DND-41 (cell line): ENCODE measurements at regions not wholly inside any gene's neighbourhood (a gene's known extent, or its start where the extent isn't known, plus 50 kb on each side); places are given as distances from the start of the nearest gene placed in this dataset.

Source experiments
- ATAC-seq: fragments of 200-7000 bp; cut with Tn5 transposase; 3 replicates; pipeline ENCODE4 v1.9.1; 2021; ENCODE audit warnings: low read depth; ENCODE audit not compliant: insufficient read depth
- DNase-seq: peaks from one replicate; pipeline ENCODE4 v3.0.0-alpha.2; 2020
- H2AFZ ChIP-seq: 2 replicates; pipeline ENCODE4 v1.6.0; 2012; ENCODE audit warnings: low read depth, low read length
- H3K27ac ChIP-seq: 2 replicates; pipeline ENCODE4 v1.5.1; 2012; ENCODE audit warnings: low read length, inconsistent platforms
- H3K27me3 ChIP-seq: fragments of 200-600 bp; sonication (generic); 2 replicates; pipeline ENCODE4 v1.6.0; 2012; ENCODE audit warnings: low read length, mild to moderate bottlenecking, inconsistent platforms; ENCODE audit not compliant: insufficient read depth, poor library complexity
- H3K36me3 ChIP-seq: 2 replicates; pipeline ENCODE4 v1.5.1; 2012; ENCODE audit warnings: low read length, inconsistent platforms; ENCODE audit not compliant: insufficient read depth
- H3K4me1 ChIP-seq: 2 replicates; pipeline ENCODE4 v1.5.1; 2012; ENCODE audit warnings: mild to moderate bottlenecking, low read length; ENCODE audit not compliant: insufficient read depth
- H3K4me2 ChIP-seq: 2 replicates; pipeline ENCODE4 v1.6.0; 2012; ENCODE audit warnings: mild to moderate bottlenecking, moderate library complexity, low read length, inconsistent platforms; ENCODE audit not compliant: insufficient read depth
- H3K4me3 ChIP-seq, 2 experiments: fragments of 200-600 bp in 1 of 2; shearing (Covaris generic) in 1 of 2; 2 replicates each; pipeline ENCODE4 v1.5.1; 2012 to 2016; ENCODE audit warnings: inconsistent platforms in 2 of 2, low read length in 2 of 2, mild to moderate bottlenecking in 2 of 2, low read depth in 1 of 2, moderate library complexity in 1 of 2
- H3K79me2 ChIP-seq: 2 replicates; pipeline ENCODE4 v1.6.0; 2012; ENCODE audit warnings: low read length, inconsistent platforms; ENCODE audit not compliant: insufficient read depth
- H3K9ac ChIP-seq: 2 replicates; pipeline ENCODE4 v1.6.0; 2012; ENCODE audit warnings: low read depth, mild to moderate bottlenecking, inconsistent platforms, low read length, moderate library complexity
- H3K9me3 ChIP-seq: 2 replicates; pipeline ENCODE4 v1.5.1; 2012; ENCODE audit warnings: low read length, moderate library complexity, mild to moderate bottlenecking, inconsistent platforms; ENCODE audit not compliant: insufficient read depth, severe bottlenecking
- H4K20me1 ChIP-seq: 2 replicates; pipeline ENCODE4 v1.6.0; 2012; ENCODE audit warnings: low read length; ENCODE audit not compliant: insufficient read depth
- CTCF ChIP-seq: IDR thresholded peaks from 2 replicates; pipeline ENCODE4 v1.5.1; 2012; ENCODE audit warnings: borderline replicate concordance, low read length, moderate library complexity, mild to moderate bottlenecking; ENCODE audit not compliant: poor library complexity, severe bottlenecking; ENCODE audit errors: extremely low read depth
- EZH2 ChIP-seq: IDR thresholded peaks from 3 replicates; pipeline ENCODE4 v1.6.1; 2012; ENCODE audit warnings: borderline replicate concordance, low read depth, mild to moderate bottlenecking, moderate library complexity, low read length, inconsistent platforms; ENCODE audit not compliant: severe bottlenecking

- Histone ChIP-seq H3K27ac (no peak overlapping the region), H3K9me3 (no peaks in the 10 kb centered on the region), H3K36me3 (no peaks in the 10 kb centered on the region), H2AFZ (no peak overlapping the region), H3K4me2 (no peak overlapping the region), H3K4me1 (no peaks in the 10 kb centered on the region), H3K79me2 (no peaks in the 10 kb centered on the region), H3K4me3 (no peak overlapping the region), H3K9ac (no peak overlapping the region), H3K27me3 (no peaks in the 10 kb centered on the region), H4K20me1 (no peaks in the 10 kb centered on the region)
- DNase-seq (no peak), ATAC-seq (no peak)
- TF ChIP-seq CTCF: no peak
- no peak for TF ChIP-seq EZH2
Observed at GRCh38 chr4:72899621-72900020, 169.9 kb downstream of the COX18 start.

GRCh38 chr4:72899214-72899613, 170.3 kb downstream of the COX18 start:
- H3K4me2 ChIP-seq: no peak overlapping the region
- no peak overlapping the region for H3K9ac ChIP-seq
- no peak overlapping the region for H2AFZ ChIP-seq
- no peak overlapping the region for H3K27ac ChIP-seq
- no peak for ATAC-seq
- H3K4me1 ChIP-seq: no peaks in the 10 kb centered on the region
- DNase-seq: no peak
- no peaks in the 10 kb centered on the region for H3K79me2 ChIP-seq
- no peak overlapping the region for H3K4me3 ChIP-seq
- H4K20me1 ChIP-seq: no peaks in the 10 kb centered on the region
- H3K36me3 ChIP-seq: no peaks in the 10 kb centered on the region
- H3K27me3 ChIP-seq: no peaks in the 10 kb centered on the region
- H3K9me3 ChIP-seq: no peaks in the 10 kb centered on the region
- TF ChIP-seq EZH2 (no peak), CTCF (no peak)

- no peak overlapping the region for H2AFZ ChIP-seq
- no peaks in the 10 kb centered on the region for H4K20me1 ChIP-seq
- no peak for DNase-seq
- no peak overlapping the region for H3K4me2 ChIP-seq
- no peaks in the 10 kb centered on the region for H3K9me3 ChIP-seq
- H3K36me3 ChIP-seq: no peaks in the 10 kb centered on the region
- no peak overlapping the region for H3K4me3 ChIP-seq
- TF ChIP-seq EZH2 (no peak), CTCF (no peak)
- H3K27me3 ChIP-seq: no peaks in the 10 kb centered on the region
- H3K9ac ChIP-seq: no peak overlapping the region
- no peaks in the 10 kb centered on the region for H3K4me1 ChIP-seq
- ATAC-seq: no peak
- no peaks in the 10 kb centered on the region for H3K79me2 ChIP-seq
- no peak overlapping the region for H3K27ac ChIP-seq
Observed at GRCh38 chr4:72896515-72896914, 173.0 kb downstream of the COX18 start.

- H3K4me1 ChIP-seq: no peaks in the 10 kb centered on the region
- ATAC-seq: no peak
- TF ChIP-seq CTCF (no peak), EZH2 (no peak)
- no peak overlapping the region for H3K9ac ChIP-seq
- H3K4me3 ChIP-seq: no peak overlapping the region
- H3K27ac ChIP-seq: no peak overlapping the region
- no peaks in the 10 kb centered on the region for H4K20me1 ChIP-seq
- H2AFZ ChIP-seq: no peak overlapping the region
- no peak overlapping the region for H3K4me2 ChIP-seq
- H3K9me3 ChIP-seq: no peaks in the 10 kb centered on the region
- no peaks in the 10 kb centered on the region for H3K79me2 ChIP-seq
- H3K27me3 ChIP-seq: no peaks in the 10 kb centered on the region
- no peak for DNase-seq
- no peaks in the 10 kb centered on the region for H3K36me3 ChIP-seq
Observed at GRCh38 chr4:72895408-72895807, 174.1 kb downstream of the COX18 start.
